ENCODE measurements at regions not wholly inside any gene's neighbourhood (a gene's known extent, or its start where the extent isn't known, plus 50 kb on each side); places are given as distances from the start of the nearest gene placed in this dataset.
"Not testable (repeated sequence)": the region's sequence is repeated elsewhere in the genome, so short reads cannot be mapped to it uniquely, and the experiment has no call there.

DNA sequence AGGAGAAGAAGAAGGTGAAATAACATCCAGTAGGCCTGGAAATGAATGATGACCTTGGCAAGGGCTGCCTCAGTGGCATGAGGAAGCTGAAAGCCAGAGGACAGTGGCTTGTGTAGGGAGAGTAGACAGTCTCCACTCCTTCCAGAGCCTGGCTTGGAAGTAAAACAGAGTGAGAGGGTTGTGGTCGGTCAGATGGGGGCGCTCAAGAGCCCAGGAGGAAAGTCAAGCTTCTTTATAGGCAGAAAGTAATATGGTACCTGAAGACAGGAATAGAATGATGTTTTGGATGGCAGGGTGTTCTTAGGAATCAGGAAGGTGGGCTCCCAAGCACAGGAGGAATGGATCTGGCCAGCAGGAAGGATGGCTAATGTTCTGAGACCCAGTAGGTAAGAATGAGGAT is 75.1 kb upstream of the TSC22D1 start:
- Histone ChIP-seq H3K4me3 (ENCODE audit: low read depth in 1 of 2, low read length in 2 of 2) (no peak overlapping the region), H3K9me3 (ENCODE audit: control insufficient read depth in 1 of 2, low read length in 2 of 2) (no peaks in the 10 kb centered on the region), H3K27me3 (ENCODE audit: low read depth, low read length) (no peaks in the 10 kb centered on the region), H3K36me3 (ENCODE audit: control insufficient read depth in 1 of 2, insufficient read depth in 2 of 2, low read length in 2 of 2) (no peaks in the 10 kb centered on the region), H3K27ac (ENCODE audit: low read length) (no peak overlapping the region), H3K4me1 (ENCODE audit: control insufficient read depth in 1 of 2, insufficient read depth in 2 of 2, low read length in 2 of 2) (peaks cover 0 to 3% of the 10 kb centered on the region in 2 donors)

DNA sequence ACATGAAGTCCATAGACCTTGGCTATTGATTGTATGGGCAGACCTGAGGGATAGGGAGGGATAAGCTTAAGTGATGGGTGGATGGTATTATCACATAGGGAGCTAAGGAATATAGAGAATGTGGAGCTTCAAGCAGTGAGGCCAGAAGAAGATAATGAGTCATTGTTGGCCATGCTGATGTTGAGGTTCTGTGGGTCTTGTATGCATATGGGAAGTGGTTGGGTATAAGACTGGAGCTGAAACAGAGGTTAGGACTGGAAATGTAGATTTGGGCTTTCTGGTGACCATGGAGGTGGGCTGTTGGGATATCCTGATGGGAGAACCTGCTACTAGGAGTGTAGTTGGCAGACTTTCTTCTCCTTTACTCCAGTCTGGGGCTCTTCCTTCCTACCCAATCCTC is 73.7 kb upstream of the TSC22D1 start:
- no peak overlapping the region for H3K27ac ChIP-seq (ENCODE audit: low read length)
- H3K36me3 ChIP-seq (ENCODE audit: control insufficient read depth in 1 of 2, insufficient read depth in 2 of 2, low read length in 2 of 2): no peaks in the 10 kb centered on the region
- H3K4me3 ChIP-seq (ENCODE audit: low read depth in 1 of 2, low read length in 2 of 2): no peak overlapping the region
- peaks cover 0 to 3% of the 10 kb centered on the region in 2 donors for H3K4me1 ChIP-seq (ENCODE audit: control insufficient read depth in 1 of 2, insufficient read depth in 2 of 2, low read length in 2 of 2)
- no peaks in the 10 kb centered on the region for H3K9me3 ChIP-seq (ENCODE audit: control insufficient read depth in 1 of 2, low read length in 2 of 2)
- no peaks in the 10 kb centered on the region for H3K27me3 ChIP-seq (ENCODE audit: low read depth, low read length)

- no peak overlapping the region for H3K27ac ChIP-seq (ENCODE audit: low read length)
- no peaks in the 10 kb centered on the region for H3K27me3 ChIP-seq (ENCODE audit: low read depth, low read length)
- no peak overlapping the region for H3K4me3 ChIP-seq (ENCODE audit: low read depth in 1 of 2, low read length in 2 of 2)
- H3K4me1 ChIP-seq (ENCODE audit: control insufficient read depth in 1 of 2, insufficient read depth in 2 of 2, low read length in 2 of 2): peaks cover 0 to 3% of the 10 kb centered on the region in 2 donors
- H3K9me3 ChIP-seq (ENCODE audit: control insufficient read depth in 1 of 2, low read length in 2 of 2): no peaks in the 10 kb centered on the region
- H3K36me3 ChIP-seq (ENCODE audit: control insufficient read depth in 1 of 2, insufficient read depth in 2 of 2, low read length in 2 of 2): no peaks in the 10 kb centered on the region
These were observed 72.9 kb upstream of the TSC22D1 start for GRCh38 chr13:44649104-44649428.

GRCh38 chr13:44648392-44649103 is 72.4 kb upstream of the TSC22D1 start:
- Histone ChIP-seq H3K4me3 (ENCODE audit: low read depth in 1 of 2, low read length in 2 of 2) (no peak overlapping the region), H3K9me3 (ENCODE audit: control insufficient read depth in 1 of 2, low read length in 2 of 2) (no peaks in the 10 kb centered on the region), H3K4me1 (ENCODE audit: control insufficient read depth in 1 of 2, insufficient read depth in 2 of 2, low read length in 2 of 2) (peaks cover 0 to 3% of the 10 kb centered on the region in 2 donors), H3K36me3 (ENCODE audit: control insufficient read depth in 1 of 2, insufficient read depth in 2 of 2, low read length in 2 of 2) (no peaks in the 10 kb centered on the region), H3K27me3 (ENCODE audit: low read depth, low read length) (no peaks in the 10 kb centered on the region), H3K27ac (ENCODE audit: low read length) (no peak overlapping the region)

DNA sequence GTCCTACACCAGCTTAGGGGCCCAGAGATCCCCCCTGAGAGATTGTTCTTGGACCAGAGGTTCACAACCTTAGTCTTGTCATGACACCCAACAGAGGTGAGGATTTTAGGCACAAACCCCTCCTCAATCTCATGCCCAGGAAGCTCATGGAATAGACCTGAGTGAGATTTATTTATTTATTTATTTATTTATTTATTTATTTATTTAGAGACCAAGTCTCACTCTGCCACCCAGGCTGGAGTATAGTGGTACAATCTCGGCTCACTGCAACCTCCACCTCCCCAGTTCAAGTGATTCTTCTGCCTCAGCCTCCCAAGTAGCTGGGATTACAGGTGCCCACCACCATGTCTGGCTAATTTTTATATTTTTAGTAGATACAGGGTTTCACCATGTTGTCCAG is 71.4 kb upstream of the TSC22D1 start:
- H3K27ac ChIP-seq (ENCODE audit: low read length); H3K27me3 ChIP-seq (ENCODE audit: low read depth, low read length); H3K36me3 ChIP-seq (ENCODE audit: control insufficient read depth in 1 of 2, insufficient read depth in 2 of 2, low read length in 2 of 2); H3K4me1 ChIP-seq (ENCODE audit: control insufficient read depth in 1 of 2, insufficient read depth in 2 of 2, low read length in 2 of 2); H3K4me3 ChIP-seq (ENCODE audit: low read depth in 1 of 2, low read length in 2 of 2); H3K9me3 ChIP-seq (ENCODE audit: control insufficient read depth in 1 of 2, low read length in 2 of 2): not testable (repeated sequence)

GRCh38 chr13:44646044-44646443 is 69.9 kb upstream of the TSC22D1 start:
- no peaks in the 10 kb centered on the region for H3K36me3 ChIP-seq (ENCODE audit: control insufficient read depth in 1 of 2, insufficient read depth in 2 of 2, low read length in 2 of 2)
- no peaks in the 10 kb centered on the region for H3K4me1 ChIP-seq (ENCODE audit: control insufficient read depth in 1 of 2, insufficient read depth in 2 of 2, low read length in 2 of 2)
- no peaks in the 10 kb centered on the region for H3K27me3 ChIP-seq (ENCODE audit: low read depth, low read length)
- no peak overlapping the region for H3K27ac ChIP-seq (ENCODE audit: low read length)
- H3K9me3 ChIP-seq (ENCODE audit: control insufficient read depth in 1 of 2, low read length in 2 of 2): no peaks in the 10 kb centered on the region
- no peak overlapping the region for H3K4me3 ChIP-seq (ENCODE audit: low read depth in 1 of 2, low read length in 2 of 2)

DNA sequence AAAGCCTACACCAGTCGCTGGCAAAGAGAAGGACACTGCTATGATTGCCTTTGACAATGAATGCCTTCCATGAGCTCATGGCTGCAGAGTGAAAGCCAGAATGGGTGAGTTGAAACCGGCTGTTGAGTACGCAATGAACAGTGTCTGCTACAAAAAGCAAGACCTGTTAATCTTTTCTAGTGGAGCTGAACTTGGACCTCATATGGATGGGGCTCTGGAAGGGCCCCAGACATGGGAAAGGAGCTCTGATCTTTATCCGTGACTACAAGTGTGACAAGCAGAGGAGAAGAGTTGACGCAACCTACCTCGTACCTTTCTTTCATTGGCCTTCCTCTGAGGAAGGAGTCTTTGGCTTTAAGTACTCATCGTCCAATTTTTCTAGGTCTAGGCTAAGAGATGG is 67.1 kb upstream of the TSC22D1 start:
- H3K4me3 ChIP-seq (ENCODE audit: low read depth in 1 of 2, low read length in 2 of 2): no peak overlapping the region
- no peaks in the 10 kb centered on the region for H3K27me3 ChIP-seq (ENCODE audit: low read depth, low read length)
- H3K27ac ChIP-seq (ENCODE audit: low read length): no peak overlapping the region
- no peaks in the 10 kb centered on the region for H3K9me3 ChIP-seq (ENCODE audit: control insufficient read depth in 1 of 2, low read length in 2 of 2)
- no peaks in the 10 kb centered on the region for H3K4me1 ChIP-seq (ENCODE audit: control insufficient read depth in 1 of 2, insufficient read depth in 2 of 2, low read length in 2 of 2)
- H3K36me3 ChIP-seq (ENCODE audit: control insufficient read depth in 1 of 2, insufficient read depth in 2 of 2, low read length in 2 of 2): no peaks in the 10 kb centered on the region

- Histone ChIP-seq H3K27ac (ENCODE audit: low read length) (no peak overlapping the region), H3K9me3 (ENCODE audit: control insufficient read depth in 1 of 2, low read length in 2 of 2) (no peaks in the 10 kb centered on the region), H3K36me3 (ENCODE audit: control insufficient read depth in 1 of 2, insufficient read depth in 2 of 2, low read length in 2 of 2) (no peaks in the 10 kb centered on the region), H3K27me3 (ENCODE audit: low read depth, low read length) (no peaks in the 10 kb centered on the region), H3K4me3 (ENCODE audit: low read depth in 1 of 2, low read length in 2 of 2) (no peak overlapping the region), H3K4me1 (ENCODE audit: control insufficient read depth in 1 of 2, insufficient read depth in 2 of 2, low read length in 2 of 2) (no peaks in the 10 kb centered on the region)
These were observed 61.5 kb upstream of the TSC22D1 start for GRCh38 chr13:44637581-44637980.

DNA sequence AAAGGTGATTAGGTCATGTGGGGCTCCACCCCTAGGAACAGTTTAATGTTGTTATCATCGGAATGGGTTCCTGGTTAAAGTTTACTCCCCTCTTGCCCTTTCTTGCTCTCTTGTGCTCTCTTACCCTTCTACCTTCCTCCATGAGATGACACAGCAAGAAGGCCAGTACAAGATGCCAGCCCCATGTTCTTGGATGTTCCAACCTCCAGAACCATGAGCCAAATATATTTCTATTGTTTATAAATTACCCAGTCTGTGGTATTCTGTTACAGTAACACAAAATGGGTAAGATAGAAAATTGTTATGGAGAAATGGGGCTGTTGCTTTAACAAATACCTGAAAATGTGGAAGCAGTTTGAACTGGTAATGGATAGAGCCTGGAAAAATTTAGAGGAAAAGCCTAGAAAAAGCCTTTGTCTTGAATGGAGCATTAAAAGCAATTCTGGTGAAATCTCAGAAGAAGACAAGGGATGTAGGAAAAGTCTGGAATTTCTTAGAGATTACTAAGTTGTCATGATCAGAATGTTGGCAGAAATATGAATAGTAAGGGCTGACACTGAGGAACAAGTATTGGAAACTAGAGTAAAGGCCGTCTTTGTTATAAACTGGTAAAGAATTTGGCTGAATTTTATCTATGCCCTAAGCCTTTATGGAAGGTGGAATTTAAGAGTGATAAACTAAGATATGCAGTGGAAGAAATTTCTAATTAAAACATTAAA is 53.5 kb upstream of the TSC22D1 start:
- Histone ChIP-seq H3K4me1 (ENCODE audit: control insufficient read depth in 1 of 2, insufficient read depth in 2 of 2, low read length in 2 of 2) (no peaks in the 10 kb centered on the region), H3K27ac (ENCODE audit: low read length) (no peak overlapping the region), H3K36me3 (ENCODE audit: control insufficient read depth in 1 of 2, insufficient read depth in 2 of 2, low read length in 2 of 2) (no peaks in the 10 kb centered on the region), H3K27me3 (ENCODE audit: low read depth, low read length) (no peaks in the 10 kb centered on the region), H3K9me3 (ENCODE audit: control insufficient read depth in 1 of 2, low read length in 2 of 2) (no peaks in the 10 kb centered on the region), H3K4me3 (ENCODE audit: low read depth in 1 of 2, low read length in 2 of 2) (no peak overlapping the region)

- not testable (repeated sequence) for H3K9me3 ChIP-seq (ENCODE audit: control insufficient read depth in 1 of 2, low read length in 2 of 2); H3K36me3 ChIP-seq (ENCODE audit: control insufficient read depth in 1 of 2, insufficient read depth in 2 of 2, low read length in 2 of 2); H3K27ac ChIP-seq (ENCODE audit: low read length); H3K4me3 ChIP-seq (ENCODE audit: low read depth in 1 of 2, low read length in 2 of 2); H3K27me3 ChIP-seq (ENCODE audit: low read depth, low read length); H3K4me1 ChIP-seq (ENCODE audit: control insufficient read depth in 1 of 2, insufficient read depth in 2 of 2, low read length in 2 of 2)
These were observed 52.7 kb upstream of the TSC22D1 start for GRCh38 chr13:44628826-44629225.

DNA sequence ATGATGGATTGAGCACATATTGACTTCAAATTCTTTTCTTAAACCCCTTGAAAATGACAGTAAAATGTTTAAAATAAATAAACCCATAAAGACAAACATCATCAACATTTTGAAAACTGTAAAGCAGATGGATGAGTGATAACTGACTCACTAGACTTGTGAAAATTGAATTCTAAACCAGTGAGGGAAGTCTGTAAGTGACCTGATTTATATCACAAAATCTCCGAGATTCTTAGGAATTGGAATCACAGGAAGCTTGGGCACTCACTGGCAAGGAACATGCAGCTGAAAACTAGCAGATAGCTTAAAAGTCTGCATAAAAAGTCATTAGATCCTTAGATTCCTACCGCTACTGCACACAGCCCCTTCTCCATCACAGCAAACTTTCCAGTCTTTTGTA is 51.3 kb upstream of the TSC22D1 start:
- Histone ChIP-seq H3K27me3 (ENCODE audit: low read depth, low read length) (no peaks in the 10 kb centered on the region), H3K9me3 (ENCODE audit: control insufficient read depth in 1 of 2, low read length in 2 of 2) (no peaks in the 10 kb centered on the region), H3K36me3 (ENCODE audit: control insufficient read depth in 1 of 2, insufficient read depth in 2 of 2, low read length in 2 of 2) (no peaks in the 10 kb centered on the region), H3K4me3 (ENCODE audit: low read depth in 1 of 2, low read length in 2 of 2) (no peak overlapping the region), H3K27ac (ENCODE audit: low read length) (no peak overlapping the region), H3K4me1 (ENCODE audit: control insufficient read depth in 1 of 2, insufficient read depth in 2 of 2, low read length in 2 of 2) (no peaks in the 10 kb centered on the region)

DNA sequence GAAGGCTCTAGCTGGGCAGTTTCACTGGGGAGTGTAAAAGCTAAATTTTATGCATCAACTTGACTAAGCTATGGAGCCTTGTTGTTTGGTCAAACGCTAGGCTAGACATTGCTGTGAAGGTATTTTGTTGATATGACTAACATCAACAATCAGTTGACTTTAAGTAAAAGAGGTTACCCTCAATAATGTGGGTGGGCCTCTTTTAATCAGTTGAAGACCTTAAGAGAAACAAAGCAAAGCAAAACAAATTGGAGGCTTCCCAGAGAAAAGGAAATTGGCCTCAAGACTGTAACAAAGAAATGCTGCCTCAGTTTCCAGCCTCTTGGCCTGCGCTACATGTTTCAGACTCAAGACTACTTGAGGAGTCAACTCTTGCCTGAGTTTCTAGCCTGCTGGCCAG is 50.0 kb upstream of the TSC22D1 start:
- no peaks in the 10 kb centered on the region for H3K9me3 ChIP-seq (ENCODE audit: control insufficient read depth in 1 of 2, low read length in 2 of 2)
- H3K4me1 ChIP-seq (ENCODE audit: control insufficient read depth in 1 of 2, insufficient read depth in 2 of 2, low read length in 2 of 2): no peaks in the 10 kb centered on the region
- H3K4me3 ChIP-seq (ENCODE audit: low read depth in 1 of 2, low read length in 2 of 2): no peak overlapping the region
- no peak overlapping the region for H3K27ac ChIP-seq (ENCODE audit: low read length)
- no peaks in the 10 kb centered on the region for H3K36me3 ChIP-seq (ENCODE audit: control insufficient read depth in 1 of 2, insufficient read depth in 2 of 2, low read length in 2 of 2)
- H3K27me3 ChIP-seq (ENCODE audit: low read depth, low read length): no peaks in the 10 kb centered on the region

All from muscle layer of duodenum (tissue), 2 donors.